ENCODE measurements at regions not wholly inside any gene's neighbourhood (a gene's known extent, or its start where the extent isn't known, plus 50 kb on each side); places are given as distances from the start of the nearest gene placed in this dataset.

DNA sequence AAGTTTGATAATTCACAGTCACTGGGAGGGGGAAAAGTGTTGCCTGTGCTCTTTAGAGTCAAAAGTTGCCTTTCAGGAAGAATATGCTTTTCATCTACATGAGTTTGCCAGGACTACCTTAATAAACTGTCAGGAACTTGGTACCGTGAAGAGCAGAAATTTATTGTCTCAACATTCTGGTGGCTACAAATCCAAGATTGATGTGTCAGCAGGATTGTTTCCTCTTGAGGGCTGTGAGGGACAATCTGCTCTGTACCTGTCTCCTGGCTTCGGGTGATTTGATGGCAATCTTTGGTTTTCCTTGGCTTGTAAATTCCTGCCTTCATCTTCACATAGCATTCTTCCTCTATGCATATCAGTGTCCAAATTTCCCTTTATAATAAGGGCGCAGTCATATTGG, 277.2 kb downstream of the PDGFC start:
- Histone ChIP-seq H3K4me2 (ENCODE audit: low read length) (no peak overlapping the region), H3K36me3 (ENCODE audit: control insufficient read depth in 1 of 2, insufficient read depth in 2 of 2, low read length in 2 of 2) (no peaks in the 10 kb centered on the region), H2AFZ (ENCODE audit: low read depth, low read length, poor library complexity, severe bottlenecking) (peak overlapping the region; percentile 10), H4K20me1 (ENCODE audit: insufficient read depth) (no peaks in the 10 kb centered on the region), H3K79me2 (ENCODE audit: insufficient read depth, low read length) (no peaks in the 10 kb centered on the region), H3K27ac (ENCODE audit: low read depth, low read length) (no peak overlapping the region), H3K4me1 (ENCODE audit: control insufficient read depth in 1 of 2, insufficient read depth in 2 of 2, low read length in 2 of 2) (no peaks in the 10 kb centered on the region), H3K27me3 (ENCODE audit: insufficient read depth, low read length) (no peaks in the 10 kb centered on the region), H3K9me3 (ENCODE audit: control insufficient read depth in 1 of 2, insufficient read depth in 1 of 2, low read depth in 1 of 2, low read length in 2 of 2) (no peaks in the 10 kb centered on the region), H3K9ac (ENCODE audit: low read length) (no peak overlapping the region), H3K4me3 (replicated peaks in 1 of 2; ENCODE audit: low read depth in 1 of 2, low read length in 2 of 2) (no peak overlapping the region), H3K9me2 (ENCODE audit: insufficient read depth) (no peaks in the 10 kb centered on the region)
- POLR2A ChIA-PET = no interaction called here
- ATAC-seq = no peak
- no peak for DNase-seq (ENCODE audit: low read depth, low spot score)
- CTCF ChIA-PET = no interaction called here
- intact Hi-C loops (cut with micrococcal nuclease) = loop anchor here (5.0 kb wide), 1 partner anchor 273 kb away; no protein-coding TSS in a partner anchor
- RAD21 ChIA-PET (ENCODE audit: low non-redundant PET in 1 of 2, low total read pairs in 2 of 2, uncharacterized antibody in 2 of 2, unreplicated experiment in 2 of 2) = no interaction called here
- TF ChIP-seq POLR2A (IDR thresholded peaks at IDR 0.05; ENCODE audit: borderline replicate concordance, extremely low read depth, insufficient read depth, insufficient read length) = no peak
- no peak for TF ChIP-seq MAX (IDR thresholded peaks at IDR 0.05)
- TF ChIP-seq EZH2phosphoT487 (IDR thresholded peaks at IDR 0.05; ENCODE audit: borderline replicate concordance) = no peak
- no peak for TF ChIP-seq FOSL1 (IDR thresholded peaks at IDR 0.05; ENCODE audit: low read depth)
- TF ChIP-seq ZFX (IDR thresholded peaks at IDR 0.05) = no peak
- no peak for TF ChIP-seq EGR1 (IDR thresholded peaks at IDR 0.05; ENCODE audit: low read depth)
- TF ChIP-seq RAD21 (IDR thresholded peaks at IDR 0.05; ENCODE audit: low read depth) = no peak
- no peak for TF ChIP-seq EZH2 (IDR thresholded peaks at IDR 0.05)
- TF ChIP-seq, protein P1, sequence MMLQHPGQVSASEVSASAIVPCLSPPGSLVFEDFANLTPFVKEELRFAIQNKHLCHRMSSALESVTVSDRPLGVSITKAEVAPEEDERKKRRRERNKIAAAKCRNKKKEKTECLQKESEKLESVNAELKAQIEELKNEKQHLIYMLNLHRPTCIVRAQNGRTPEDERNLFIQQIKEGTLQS (IDR thresholded peaks at IDR 0.05) = no peak
- no peak for TF ChIP-seq JUND (IDR thresholded peaks at IDR 0.05)
- TF ChIP-seq ZNF274 (IDR thresholded peaks at IDR 0.05; ENCODE audit: low read depth, low read length) = no peak
- TF ChIP-seq SP1 (IDR thresholded peaks at IDR 0.05; ENCODE audit: low read depth) = no peak
- TF ChIP-seq YY1 (IDR thresholded peaks at IDR 0.05; ENCODE audit: extremely low read depth, insufficient replicate concordance, low read depth, low read length) = no peak
- TF ChIP-seq SRF (IDR thresholded peaks at IDR 0.05; ENCODE audit: low read depth) = no peak
- no peak for TF ChIP-seq CTCF (IDR thresholded peaks at IDR 0.05 in 2 of 3, conservative IDR thresholded peaks at IDR 0.05 in 1 of 3; ENCODE audit: borderline replicate concordance in 1 of 3, insufficient read depth in 1 of 3, low read depth in 2 of 3, low read length in 2 of 3)
- TF ChIP-seq CBX3 (IDR thresholded peaks at IDR 0.05; ENCODE audit: low read depth) = no peak
- TF ChIP-seq, protein P2, sequence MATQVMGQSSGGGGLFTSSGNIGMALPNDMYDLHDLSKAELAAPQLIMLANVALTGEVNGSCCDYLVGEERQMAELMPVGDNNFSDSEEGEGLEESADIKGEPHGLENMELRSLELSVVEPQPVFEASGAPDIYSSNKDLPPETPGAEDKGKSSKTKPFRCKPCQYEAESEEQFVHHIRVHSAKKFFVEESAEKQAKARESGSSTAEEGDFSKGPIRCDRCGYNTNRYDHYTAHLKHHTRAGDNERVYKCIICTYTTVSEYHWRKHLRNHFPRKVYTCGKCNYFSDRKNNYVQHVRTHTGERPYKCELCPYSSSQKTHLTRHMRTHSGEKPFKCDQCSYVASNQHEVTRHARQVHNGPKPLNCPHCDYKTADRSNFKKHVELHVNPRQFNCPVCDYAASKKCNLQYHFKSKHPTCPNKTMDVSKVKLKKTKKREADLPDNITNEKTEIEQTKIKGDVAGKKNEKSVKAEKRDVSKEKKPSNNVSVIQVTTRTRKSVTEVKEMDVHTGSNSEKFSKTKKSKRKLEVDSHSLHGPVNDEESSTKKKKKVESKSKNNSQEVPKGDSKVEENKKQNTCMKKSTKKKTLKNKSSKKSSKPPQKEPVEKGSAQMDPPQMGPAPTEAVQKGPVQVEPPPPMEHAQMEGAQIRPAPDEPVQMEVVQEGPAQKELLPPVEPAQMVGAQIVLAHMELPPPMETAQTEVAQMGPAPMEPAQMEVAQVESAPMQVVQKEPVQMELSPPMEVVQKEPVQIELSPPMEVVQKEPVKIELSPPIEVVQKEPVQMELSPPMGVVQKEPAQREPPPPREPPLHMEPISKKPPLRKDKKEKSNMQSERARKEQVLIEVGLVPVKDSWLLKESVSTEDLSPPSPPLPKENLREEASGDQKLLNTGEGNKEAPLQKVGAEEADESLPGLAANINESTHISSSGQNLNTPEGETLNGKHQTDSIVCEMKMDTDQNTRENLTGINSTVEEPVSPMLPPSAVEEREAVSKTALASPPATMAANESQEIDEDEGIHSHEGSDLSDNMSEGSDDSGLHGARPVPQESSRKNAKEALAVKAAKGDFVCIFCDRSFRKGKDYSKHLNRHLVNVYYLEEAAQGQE (IDR thresholded peaks at IDR 0.05; ENCODE audit: low read depth) = no peak
- no peak for TF ChIP-seq TCF7L2 (IDR thresholded peaks at IDR 0.05; ENCODE audit: borderline replicate concordance, extremely low read depth, insufficient read depth, insufficient read length)
- TF ChIP-seq POLR2AphosphoS5 (IDR thresholded peaks at IDR 0.05; ENCODE audit: low read depth, low read length) = no peak
- TF ChIP-seq CEBPB (IDR thresholded peaks at IDR 0.05; ENCODE audit: low read depth) = no peak
- no TSS peak for BruUV-seq (replicated peaks)

Measured in HCT116 (cell line).